Right lobe of liver (tissue), 4 donors: ENCODE measurements at regions not wholly inside any gene's neighbourhood (a gene's known extent, or its start where the extent isn't known, plus 50 kb on each side); places are given as distances from the start of the nearest gene placed in this dataset.

Source experiments
- CTCF ChIP-seq, 4 donors: fragments of 200-600 bp in 3 of 4; fragments of 450-650 bp in 1 of 4; IDR thresholded peaks; one replicate each; pipeline versions ENCODE4 v1.5.1 to v1.8.0; 2016 to 2022; ENCODE audit warnings: antibody characterized with exemption in 4 of 4, mild to moderate bottlenecking in 2 of 4
- POLR2A ChIP-seq: fragments of 450-650 bp; IDR thresholded peaks from one replicate; pipeline ENCODE4 v1.6.1; 2017; ENCODE audit warnings: antibody characterized with exemption, mild to moderate bottlenecking
- donor health status: DM: no; HTN: no; CAD: no.
- donor health status: DM: no; HTN: no; CAD: no.
- donor health status: DM: no; HTN: yes; CAD: no.

GRCh38 chr5:93874491-93874890 lies 133.1 kb upstream of the POU5F2 start:
- TF ChIP-seq CTCF (IDR thresholded peaks at IDR 0.05) = no peak
- no peak for TF ChIP-seq POLR2A
